SK-N-SH (cell line): ENCODE measurements at regions not wholly inside any gene's neighbourhood (a gene's known extent, or its start where the extent isn't known, plus 50 kb on each side); places are given as distances from the start of the nearest gene placed in this dataset.

ENCODE experiments used
- CTCF ChIA-PET: fragments of 300-600, 350-600 bp; formaldehyde crosslinking; extraction: SDS; loops from one replicate; lab custom pipeline; 2021; lab: Yijun Ruan, JAX
- POLR2A ChIA-PET: fragments of 350-600 bp; sonication (Branson Sonifier 250); formaldehyde crosslinking; extraction: SDS; loops from one replicate; lab custom pipeline; 2020; ENCODE audit warnings: antibody characterized with exemption, inconsistent platforms; lab: Yijun Ruan, JAX
- DNase-seq: peaks from one replicate; pipeline ENCODE4 v3.0.0; 2012
- H2AFZ ChIP-seq: fragments of 200-600 bp; sonication (generic); 2 replicates; pipeline ENCODE4 v1.8.1; 2016; ENCODE audit warnings: antibody characterized with exemption, mild to moderate bottlenecking, low read depth
- H3F3A ChIP-seq: fragments of 200-600 bp; sonication (generic); replicated peaks from 2 replicates; pipeline ENCODE3; 2016; ENCODE audit warnings: antibody characterized with exemption, mild to moderate bottlenecking; ENCODE audit not compliant: insufficient read depth
- H3K27ac ChIP-seq, 2 experiments: fragments of 200-500 bp in 1 of 2; fragments of 200-600 bp in 1 of 2; sonication (Bioruptor generic) in 1 of 2; sonication (generic), shearing (Covaris generic) in 1 of 2; 2 replicates each; pipeline versions ENCODE4 v1.5.1 to v1.6.1; 2014 to 2016; ENCODE audit warnings: low read depth in 2 of 2, inconsistent platforms in 1 of 2, low read length in 1 of 2, mild to moderate bottlenecking in 1 of 2, mixed read lengths in 1 of 2
- H3K27me3 ChIP-seq: fragments of 200-600 bp; sonication (generic), shearing (Covaris generic); 2 replicates; pipeline ENCODE4 v1.6.1; 2016; ENCODE audit warnings: mixed run types; ENCODE audit not compliant: insufficient read depth
- H3K36me3 ChIP-seq, 2 experiments: fragments of 200-500 bp in 1 of 2; fragments of 200-600 bp in 1 of 2; sonication (Bioruptor generic) in 1 of 2; sonication (generic) in 1 of 2; replicated peaks in 1 of 2; 2 replicates each; pipeline versions ENCODE3 to v1.5.1; 2014 to 2016; ENCODE audit warnings: low read length in 1 of 2, mild to moderate bottlenecking in 1 of 2; ENCODE audit not compliant: insufficient read depth in 2 of 2, control insufficient read depth in 1 of 2
- H3K4me1 ChIP-seq, 2 experiments: fragments of 200-500 bp in 1 of 2; fragments of 200-600 bp in 1 of 2; sonication (Bioruptor generic) in 1 of 2; sonication (generic), shearing (Covaris generic) in 1 of 2; 2 replicates each; pipeline versions ENCODE4 v1.5.1 to v1.6.1; 2014 to 2016; ENCODE audit warnings: low read depth in 1 of 2, low read length in 1 of 2, mixed run types in 1 of 2; ENCODE audit not compliant: insufficient read depth in 2 of 2, control insufficient read depth in 1 of 2
- H3K4me2 ChIP-seq: fragments of 200-600 bp; sonication (generic), shearing (Covaris generic); 2 replicates; pipeline ENCODE4 v1.6.1; 2017; ENCODE audit warnings: mixed run types
- H3K4me3 ChIP-seq, 2 experiments: fragments of 200-500 bp in 1 of 2; fragments of 200-600 bp in 1 of 2; sonication (Bioruptor generic) in 1 of 2; sonication (generic), shearing (Covaris generic) in 1 of 2; 2 replicates each; pipeline versions ENCODE4 v1.5.1 to v1.8.1; 2014 to 2016; ENCODE audit warnings: low read depth in 2 of 2, inconsistent platforms in 1 of 2, low read length in 1 of 2, mild to moderate bottlenecking in 1 of 2, mixed read lengths in 1 of 2, moderate library complexity in 1 of 2
- H3K79me2 ChIP-seq: fragments of 200-600 bp; sonication (generic); 2 replicates; pipeline ENCODE4 v1.8.1; 2017; ENCODE audit warnings: mild to moderate bottlenecking; ENCODE audit not compliant: insufficient read depth
- H3K9ac ChIP-seq: fragments of 200-600 bp; sonication (generic); 2 replicates; pipeline ENCODE4 v1.6.1; 2017; ENCODE audit warnings: mixed run types
- H3K9me2 ChIP-seq: fragments of 200-600 bp; sonication (generic); 2 replicates; pipeline ENCODE4 v1.6.1; 2017; ENCODE audit warnings: mixed run types
- H3K9me3 ChIP-seq: fragments of 200-600 bp; sonication (generic); 2 replicates; pipeline ENCODE4 v1.6.1; 2017; ENCODE audit warnings: mixed run types, mild to moderate bottlenecking, moderate library complexity
- H4K20me1 ChIP-seq: fragments of 200-600 bp; sonication (generic); 2 replicates; pipeline ENCODE4 v1.6.1; 2017; ENCODE audit warnings: mild to moderate bottlenecking, mixed run types; ENCODE audit not compliant: insufficient read depth
- CHD2 ChIP-seq: fragments of 150-350 bp; IDR thresholded peaks from 2 replicates; pipeline ENCODE4 v1.6.1; 2018; ENCODE audit warnings: low read length; ENCODE audit not compliant: partially characterized antibody
- ELF1 ChIP-seq: IDR thresholded peaks from 2 replicates; pipeline ENCODE4 v1.4.0; 2012
- EP300 ChIP-seq, 2 experiments: IDR thresholded peaks; 2 replicates each; pipeline versions ENCODE4 v1.4.0 to v1.6.1; 2012; ENCODE audit warnings: borderline replicate concordance in 1 of 2, low read depth in 1 of 2, low read length in 1 of 2
- FOSL2 ChIP-seq: IDR thresholded peaks from 2 replicates; pipeline ENCODE4 v1.4.0; 2012; ENCODE audit warnings: low read depth, mild to moderate bottlenecking, moderate library complexity, borderline replicate concordance
- FOXJ3 ChIP-seq: sonication (generic); formaldehyde crosslinking; IDR thresholded peaks from 2 replicates; pipeline ENCODE4 v1.5.1; 2020; ENCODE audit warnings: mild to moderate bottlenecking, missing genetic modification reagents
- FOXM1 ChIP-seq: IDR thresholded peaks from 2 replicates; pipeline ENCODE4 v1.4.0; 2012; ENCODE audit warnings: low read depth, mild to moderate bottlenecking
- GABPA ChIP-seq: IDR thresholded peaks from 2 replicates; pipeline ENCODE4 v1.4.0; 2012; ENCODE audit warnings: low read depth, mild to moderate bottlenecking
- GATA2 ChIP-seq: sonication (generic); formaldehyde crosslinking; IDR thresholded peaks from 2 replicates; pipeline ENCODE4 v1.5.0; 2020; ENCODE audit warnings: mild to moderate bottlenecking, missing genetic modification reagents
- MEF2A ChIP-seq: IDR thresholded peaks from 2 replicates; pipeline ENCODE4 v1.4.0; 2012; ENCODE audit warnings: low read depth, borderline replicate concordance
- RCOR1 ChIP-seq: fragments of 150-350 bp; IDR thresholded peaks from 2 replicates; pipeline ENCODE4 v1.6.1; 2017; ENCODE audit warnings: antibody characterized with exemption, low read length
- RFX5 ChIP-seq: IDR thresholded peaks from 2 replicates; pipeline ENCODE4 v1.6.1; 2012; ENCODE audit warnings: mild to moderate bottlenecking, improper control_type of control experiment, low read length
- TCF12 ChIP-seq: IDR thresholded peaks from 2 replicates; pipeline ENCODE4 v1.4.0; 2012
- TEAD4 ChIP-seq: IDR thresholded peaks from 2 replicates; pipeline ENCODE4 v1.4.0; 2012; ENCODE audit warnings: mild to moderate bottlenecking, borderline replicate concordance; ENCODE audit not compliant: insufficient read depth
- WGBS: methylation state at CpG from one replicate; pipeline ENCODE4 v1.1.6; 2017; ENCODE audit warnings: low lambda C conversion rate; 5-methylcytosine and 5-hydroxymethylcytosine counted together
- TF ChIP-seq, protein P1 (sequence below): fragments of 150-350 bp; IDR thresholded peaks from 2 replicates; pipeline ENCODE4 v1.6.1; 2016; ENCODE audit warnings: mild to moderate bottlenecking, low read depth, low read length
- TF ChIP-seq, protein P2 (sequence below): IDR thresholded peaks from 2 replicates; pipeline ENCODE4 v1.4.0; 2012; ENCODE audit warnings: low read depth, borderline replicate concordance
- TF ChIP-seq, protein P3 (sequence below): IDR thresholded peaks from 2 replicates; pipeline ENCODE4 v1.4.0; 2012; ENCODE audit warnings: low read depth

DNA sequence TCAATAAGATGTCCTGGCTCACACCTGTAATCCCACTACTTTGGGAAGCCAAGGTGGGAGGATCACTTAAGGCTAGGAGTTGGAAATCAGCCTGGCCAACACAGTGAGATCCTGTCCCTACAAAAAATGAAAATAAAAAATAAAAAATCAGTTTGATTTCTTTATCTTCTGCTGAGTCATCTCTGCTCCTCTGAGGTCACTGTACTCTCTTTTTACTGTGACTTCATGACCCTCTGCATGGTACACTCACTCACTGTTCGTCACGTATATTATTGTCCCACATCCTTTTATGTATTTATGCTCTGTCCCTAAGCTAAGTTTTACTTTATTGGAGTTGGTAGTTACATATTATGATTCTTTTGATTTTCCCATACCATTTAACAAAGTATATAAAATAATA lies 333.3 kb downstream of the PCDH7 start (continued):
- TF ChIP-seq, protein P1, sequence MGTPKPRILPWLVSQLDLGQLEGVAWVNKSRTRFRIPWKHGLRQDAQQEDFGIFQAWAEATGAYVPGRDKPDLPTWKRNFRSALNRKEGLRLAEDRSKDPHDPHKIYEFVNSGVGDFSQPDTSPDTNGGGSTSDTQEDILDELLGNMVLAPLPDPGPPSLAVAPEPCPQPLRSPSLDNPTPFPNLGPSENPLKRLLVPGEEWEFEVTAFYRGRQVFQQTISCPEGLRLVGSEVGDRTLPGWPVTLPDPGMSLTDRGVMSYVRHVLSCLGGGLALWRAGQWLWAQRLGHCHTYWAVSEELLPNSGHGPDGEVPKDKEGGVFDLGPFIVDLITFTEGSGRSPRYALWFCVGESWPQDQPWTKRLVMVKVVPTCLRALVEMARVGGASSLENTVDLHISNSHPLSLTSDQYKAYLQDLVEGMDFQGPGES: no peak
- TF ChIP-seq RFX5 (no peak), MEF2A (no peak), RCOR1 (no peak), CHD2 (no peak), FOXJ3 (CRISPR knock-in tag) (no peak), GABPA (no peak), TEAD4 (no peak), EP300 (IDR thresholded peaks at IDR 0.05; ENCODE audit: borderline replicate concordance in 1 of 2, low read depth in 1 of 2, low read length in 1 of 2) (no peak), FOSL2 (no peak), FOXM1 (no peak), TCF12 (no peak), GATA2 (CRISPR knock-in tag) (no peak)
- TF ChIP-seq, protein P2, sequence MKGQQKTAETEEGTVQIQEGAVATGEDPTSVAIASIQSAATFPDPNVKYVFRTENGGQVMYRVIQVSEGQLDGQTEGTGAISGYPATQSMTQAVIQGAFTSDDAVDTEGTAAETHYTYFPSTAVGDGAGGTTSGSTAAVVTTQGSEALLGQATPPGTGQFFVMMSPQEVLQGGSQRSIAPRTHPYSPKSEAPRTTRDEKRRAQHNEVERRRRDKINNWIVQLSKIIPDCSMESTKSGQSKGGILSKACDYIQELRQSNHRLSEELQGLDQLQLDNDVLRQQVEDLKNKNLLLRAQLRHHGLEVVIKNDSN: no peak

DNA sequence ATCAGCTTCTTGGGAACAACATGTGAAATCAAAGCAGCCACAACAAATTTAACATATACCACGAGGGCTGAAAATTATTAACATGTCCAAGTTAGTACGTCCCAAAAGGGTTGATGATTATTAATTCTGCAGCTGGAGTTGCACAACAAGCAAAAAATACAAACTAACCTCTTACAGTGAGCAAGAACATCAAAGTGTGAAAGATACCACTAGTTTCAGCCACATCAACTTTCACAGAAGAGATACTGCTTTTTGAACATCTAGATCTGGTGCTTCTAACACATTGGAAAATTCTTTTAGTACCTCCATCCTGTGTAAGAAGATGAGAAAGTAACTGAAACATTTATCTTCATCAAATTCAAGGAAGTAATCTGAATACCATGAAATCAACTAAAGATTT lies 334.1 kb downstream of the PCDH7 start:
- Histone ChIP-seq H3K9me3 (no peaks in the 10 kb centered on the region), H3K79me2 (no peaks in the 10 kb centered on the region), H3K9ac (no peak overlapping the region), H3K27me3 (no peaks in the 10 kb centered on the region), H3K27ac (no peak overlapping the region), H3K9me2 (no peaks in the 10 kb centered on the region), H3K4me1 (0 out of 4 replicates have a peak, but pooled peaks cover 0 to 4% of the 10 kb centered on the region in 2 experiments), H3F3A (no peaks in the 10 kb centered on the region), H3K4me3 (no peak overlapping the region), H3K4me2 (no peak overlapping the region), H3K36me3 (no peaks in the 10 kb centered on the region), H4K20me1 (no peaks in the 10 kb centered on the region), H2AFZ (no peak overlapping the region)
- ChIA-PET POLR2A (no interaction called here), CTCF (interaction anchor here (1.5 kb wide), 1 partner anchor 8 kb away, joined by 8 read pairs; no protein-coding TSS in a partner anchor)
- TF ChIP-seq FOSL2 (no peak), ELF1 (no peak)
- 29% methylated on average over 2 of the region's 2 CpGs for WGBS
- no peak for DNase-seq

DNA sequence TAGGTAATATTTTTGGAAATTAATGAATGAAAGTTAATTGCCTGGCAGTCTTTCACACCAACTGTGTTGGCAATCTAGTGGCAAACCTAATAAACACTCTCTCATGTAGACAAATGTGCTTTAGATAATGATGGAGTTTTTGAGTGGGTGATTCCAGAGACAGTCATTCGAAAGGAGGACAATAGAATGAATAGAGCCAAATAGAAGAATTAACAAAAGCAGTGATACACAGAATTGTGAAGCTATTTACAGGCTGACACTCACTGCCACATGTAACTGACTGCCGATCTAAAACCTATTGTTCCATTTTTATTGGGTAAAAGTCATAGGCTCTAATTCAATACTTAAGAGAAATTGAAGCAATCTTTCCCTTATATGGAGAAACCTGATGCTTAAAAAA lies 338.5 kb downstream of the PCDH7 start:
- no peak overlapping the region for H3K27ac ChIP-seq
- H3K36me3 ChIP-seq: no peaks in the 10 kb centered on the region
- no peaks in the 10 kb centered on the region for H3K27me3 ChIP-seq
- no peaks in the 10 kb centered on the region for H4K20me1 ChIP-seq
- POLR2A ChIA-PET: no interaction called here
- H3K4me3 ChIP-seq: no peak overlapping the region
- no peak overlapping the region for H3K4me2 ChIP-seq
- CTCF ChIA-PET: interaction anchor here (2.1 kb wide), 1 partner anchor 12 kb away, joined by 9 read pairs; no protein-coding TSS in a partner anchor
- no peaks in the 10 kb centered on the region; a peak in 1 of 4 replicates for H3K4me1 ChIP-seq
- no peaks in the 10 kb centered on the region for H3K79me2 ChIP-seq
- 38% methylated on average over 2 of the region's 2 CpGs for WGBS
- H3F3A ChIP-seq: no peaks in the 10 kb centered on the region
- no peaks in the 10 kb centered on the region for H3K9me3 ChIP-seq
- no peak overlapping the region for H3K9ac ChIP-seq
- no peak for DNase-seq
- TF ChIP-seq, protein P2: no peak
- TF ChIP-seq, protein P3, sequence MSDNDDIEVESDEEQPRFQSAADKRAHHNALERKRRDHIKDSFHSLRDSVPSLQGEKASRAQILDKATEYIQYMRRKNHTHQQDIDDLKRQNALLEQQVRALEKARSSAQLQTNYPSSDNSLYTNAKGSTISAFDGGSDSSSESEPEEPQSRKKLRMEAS: no peak
- TF ChIP-seq FOSL2: no peak
- TF ChIP-seq, all 33 proteins: peak for 0
- H2AFZ ChIP-seq: no peak overlapping the region
- H3K9me2 ChIP-seq: no peaks in the 10 kb centered on the region
